IMR-90 (cell line): ENCODE measurements at regions not wholly inside any gene's neighbourhood (a gene's known extent, or its start where the extent isn't known, plus 50 kb on each side); places are given as distances from the start of the nearest gene placed in this dataset.

ENCODE experiments used
- ATAC-seq: fragments of 200-7000 bp; cut with Tn5 transposase; 2 replicates; pipeline ENCODE4 v1.9.1; 2020; ENCODE audit warnings: low read depth, mild to moderate bottlenecking, moderate library complexity
- BruUV-seq: library from RNA; stranded (reverse); fragments of 400-500 nt; replicated peaks from 2 replicates; lab custom pipeline; 2021; lab: Mats Ljungman, UMichigan
- CTCF ChIA-PET: fragments of 300-600 bp; formaldehyde crosslinking; extraction: SDS; loops from one replicate; lab custom pipeline; 2021; ENCODE audit warnings: antibody characterized with exemption; lab: Yijun Ruan, JAX
- POLR2A ChIA-PET: fragments of 300-600 bp; sonication (Branson Sonifier 250); formaldehyde crosslinking; loops from one replicate; lab custom pipeline; 2022; ENCODE audit warnings: antibody characterized with exemption; ENCODE audit not compliant: unreplicated experiment; lab: Charles Lee
- DNase-seq: peaks from one replicate; pipeline ENCODE4 v3.0.0; 2013
- H2AFZ ChIP-seq: replicated peaks from 2 replicates; pipeline ENCODE3; 2013; ENCODE audit warnings: low read length, mild to moderate bottlenecking; ENCODE audit not compliant: poor library complexity
- H2AK5ac ChIP-seq: 2 replicates; pipeline ENCODE4 v1.6.1; 2013; ENCODE audit warnings: low read depth, low read length, inconsistent platforms
- H2AK9ac ChIP-seq: replicated peaks from 2 replicates; pipeline ENCODE3; 2013; ENCODE audit warnings: mild to moderate bottlenecking, low read depth, low read length, moderate library complexity; ENCODE audit not compliant: poor library complexity
- H2BK120ac ChIP-seq: 2 replicates; pipeline ENCODE4 v1.6.1; 2013; ENCODE audit warnings: low read depth, low read length, inconsistent platforms
- H2BK15ac ChIP-seq: 3 replicates; pipeline ENCODE4 v1.6.1; 2013; ENCODE audit warnings: low read depth, low read length, inconsistent platforms
- H2BK20ac ChIP-seq: 2 replicates; pipeline ENCODE4 v1.6.1; 2013; ENCODE audit warnings: low read depth, mild to moderate bottlenecking, inconsistent platforms, low read length, moderate library complexity
- H2BK5ac ChIP-seq: 2 replicates; pipeline ENCODE4 v1.6.1; 2013; ENCODE audit warnings: mild to moderate bottlenecking, low read depth, low read length, inconsistent platforms; ENCODE audit not compliant: poor library complexity, severe bottlenecking
- H3K14ac ChIP-seq: replicated peaks from 2 replicates; pipeline ENCODE4 v1.6.1; 2013; ENCODE audit warnings: low read depth, low read length, inconsistent platforms
- H3K18ac ChIP-seq: 2 replicates; pipeline ENCODE4 v1.6.1; 2013; ENCODE audit warnings: low read depth, low read length, control low read depth
- H3K23ac ChIP-seq: 2 replicates; pipeline ENCODE4 v1.6.1; 2013; ENCODE audit warnings: low read depth, low read length, inconsistent platforms
- H3K27ac ChIP-seq: 2 replicates; pipeline ENCODE4 v1.5.1; 2013; ENCODE audit warnings: mild to moderate bottlenecking, control low read depth, low read length; ENCODE audit not compliant: insufficient read depth
- H3K27me3 ChIP-seq: 2 replicates; pipeline ENCODE4 v1.6.1; 2013; ENCODE audit warnings: low read length; ENCODE audit not compliant: control insufficient read depth, insufficient read depth
- H3K36me3 ChIP-seq: 2 replicates; pipeline ENCODE4 v1.6.1; 2013; ENCODE audit warnings: low read length, mixed read lengths; ENCODE audit not compliant: control insufficient read depth, insufficient read depth
- H3K4ac ChIP-seq: 2 replicates; pipeline ENCODE4 v1.6.1; 2013; ENCODE audit warnings: low read depth, low read length, inconsistent platforms
- H3K4me1 ChIP-seq: 2 replicates; pipeline ENCODE4 v1.6.1; 2013; ENCODE audit warnings: low read length, mixed read lengths; ENCODE audit not compliant: control insufficient read depth, insufficient read depth
- H3K4me2 ChIP-seq: 2 replicates; pipeline ENCODE4 v1.6.1; 2013; ENCODE audit warnings: low read depth, mild to moderate bottlenecking, control low read depth, low read length, moderate library complexity
- H3K4me3 ChIP-seq: 2 replicates; pipeline ENCODE4 v1.5.1; 2013; ENCODE audit warnings: low read depth, mild to moderate bottlenecking, control low read depth, low read length, moderate library complexity; ENCODE audit not compliant: insufficient read depth
- H3K56ac ChIP-seq: 2 replicates; pipeline ENCODE4 v1.6.1; 2013; ENCODE audit warnings: low read length, inconsistent platforms; ENCODE audit not compliant: insufficient read depth; ENCODE audit errors: extremely low read depth
- H3K79me1 ChIP-seq, 2 experiments: 2 replicates each; pipeline ENCODE4 v1.6.1; 2013; ENCODE audit warnings: low read length in 2 of 2, inconsistent platforms in 1 of 2, low read depth in 1 of 2
- H3K9ac ChIP-seq: 2 replicates; pipeline ENCODE4 v1.6.1; 2013; ENCODE audit warnings: low read depth, low read length, control low read depth
- H3K9me1 ChIP-seq: 2 replicates; pipeline ENCODE4 v1.6.1; 2013; ENCODE audit warnings: low read length, inconsistent platforms; ENCODE audit not compliant: insufficient read depth
- H3K9me3 ChIP-seq: 2 replicates; pipeline ENCODE4 v1.6.1; 2013; ENCODE audit warnings: low read length; ENCODE audit not compliant: control insufficient read depth, insufficient read depth
- H4K20me1 ChIP-seq: 2 replicates; pipeline ENCODE4 v1.6.1; 2013; ENCODE audit warnings: low read length, inconsistent platforms; ENCODE audit not compliant: insufficient read depth
- H4K5ac ChIP-seq: 2 replicates; pipeline ENCODE4 v1.6.1; 2013; ENCODE audit warnings: mild to moderate bottlenecking, low read depth, low read length, control low read depth
- H4K8ac ChIP-seq, 2 experiments: 2 replicates each; pipeline ENCODE4 v1.6.1; 2013; ENCODE audit warnings: low read depth in 2 of 2, low read length in 2 of 2, control low read depth in 1 of 2, inconsistent platforms in 1 of 2
- H4K91ac ChIP-seq: 2 replicates; pipeline ENCODE4 v1.6.1; 2013; ENCODE audit warnings: low read depth, low read length, inconsistent platforms; ENCODE audit not compliant: insufficient read depth
- BHLHE40 ChIP-seq: fragments of 150-350 bp; IDR thresholded peaks from 2 replicates; pipeline ENCODE4 v1.6.1; 2016; ENCODE audit warnings: mild to moderate bottlenecking, low read depth, low read length
- CEBPB ChIP-seq: IDR thresholded peaks from 2 replicates; pipeline ENCODE4 v1.6.1; 2012; ENCODE audit warnings: low read depth, low read length, improper control_type of control experiment
- CHD1 ChIP-seq: IDR thresholded peaks from 2 replicates; pipeline ENCODE4 v1.6.1; 2012; ENCODE audit warnings: low read depth, low read length, improper control_type of control experiment
- FOS ChIP-seq: fragments of 150-350 bp; IDR thresholded peaks from 2 replicates; pipeline ENCODE4 v1.6.1; 2016; ENCODE audit warnings: low read depth, low read length
- MAFK ChIP-seq: IDR thresholded peaks from 2 replicates; pipeline ENCODE4 v1.6.1; 2012; ENCODE audit warnings: low read depth, low read length, improper control_type of control experiment
- MAZ ChIP-seq: IDR thresholded peaks from 2 replicates; pipeline ENCODE4 v1.6.1; 2012; ENCODE audit warnings: low read depth, mild to moderate bottlenecking, low read length, improper control_type of control experiment, moderate library complexity, borderline replicate concordance
- MXI1 ChIP-seq: IDR thresholded peaks from 2 replicates; pipeline ENCODE4 v1.6.1; 2012; ENCODE audit warnings: low read depth, mild to moderate bottlenecking, low read length, moderate library complexity, borderline replicate concordance
- NFE2L2 ChIP-seq: fragments of 150-350 bp; IDR thresholded peaks from 2 replicates; pipeline ENCODE4 v1.6.1; 2016; ENCODE audit warnings: low read depth, mild to moderate bottlenecking, low read length
- RAD21 ChIP-seq: IDR thresholded peaks from 2 replicates; pipeline ENCODE4 v1.6.1; 2012; ENCODE audit warnings: low read length, improper control_type of control experiment
- RFX5 ChIP-seq: IDR thresholded peaks from 2 replicates; pipeline ENCODE4 v1.8.0; 2012; ENCODE audit warnings: low read depth, mild to moderate bottlenecking, low read length, moderate library complexity
- SMC3 ChIP-seq: fragments of 150-350 bp; IDR thresholded peaks from 2 replicates; pipeline ENCODE4 v1.6.1; 2016; ENCODE audit warnings: low read depth, mild to moderate bottlenecking, antibody characterized with exemption, low read length, moderate library complexity
- WGBS, 2 experiments: methylation state at CpG; one replicate each; pipeline versions ENCODE4 v1.1.5 to v1.1.7; 2013; ENCODE audit warnings: missing lambda C conversion rate in 2 of 2; ENCODE audit not compliant: insufficient read length in 1 of 2; ENCODE audit errors: extremely low coverage in 2 of 2; 5-methylcytosine and 5-hydroxymethylcytosine counted together
- dilution Hi-C: fragments of 300-500 bp; cut with HindIII; formaldehyde crosslinking; loops from one replicate; pipeline ENCODE4 v1.14.3; 2018; ENCODE audit warnings: low sequenced_read_pairs; ENCODE audit not compliant: unreplicated experiment
- in situ Hi-C: fragments of 300-500 bp; cut with MboI; formaldehyde crosslinking; loops from 3 replicates; pipeline ENCODE4 v1.14.3; 2019; ENCODE audit warnings: low sequenced_read_pairs, inconsistent platforms, mixed read lengths
- intact Hi-C: fragments of 100-400 bp; cut with micrococcal nuclease; formaldehyde crosslinking; loops from 2 replicates; pipeline ENCODE4 v1.10.0; 2022
- TF ChIP-seq, protein P1 (sequence below): fragments of 150-350 bp; IDR thresholded peaks from 2 replicates; pipeline ENCODE4 v1.6.1; 2017; ENCODE audit warnings: mild to moderate bottlenecking, antibody characterized with exemption, low read length, low read depth
- TF ChIP-seq, protein P2 (sequence below): conservative IDR thresholded peaks from 2 replicates; pipeline ENCODE4 v1.5.1; 2012; ENCODE audit warnings: mild to moderate bottlenecking, low read depth, low read length, improper control_type of control experiment
- TF ChIP-seq, protein P3 (sequence below): fragments of 150-350 bp; IDR thresholded peaks from 2 replicates; pipeline ENCODE4 v1.6.1; 2016; ENCODE audit warnings: low read depth, mild to moderate bottlenecking, low read length, moderate library complexity, borderline replicate concordance

DNA sequence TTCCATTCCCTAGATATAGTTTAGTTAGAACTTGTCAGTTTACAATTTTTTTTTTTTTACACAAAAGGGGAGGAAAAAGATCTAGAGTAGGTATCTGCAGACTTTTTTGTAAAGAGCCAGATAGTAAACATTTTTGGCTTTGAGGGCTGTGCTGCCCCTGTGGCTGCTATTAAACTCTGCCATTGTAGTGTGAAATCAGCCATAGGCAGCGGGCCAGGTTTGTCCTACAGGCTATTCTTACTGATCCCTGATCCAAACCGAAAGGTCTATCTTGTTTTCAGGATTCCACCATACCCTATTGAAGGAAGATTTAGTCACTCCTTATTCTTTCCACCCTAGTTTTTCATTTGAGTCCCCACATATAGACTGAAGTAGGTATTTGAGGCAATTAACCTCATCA lies 203.4 kb downstream of the RND3 start:
- DNase-seq: no peak
- H3K79me1 ChIP-seq: no peaks in the 10 kb centered on the region
- H2AK5ac ChIP-seq: no peak overlapping the region
- no peak overlapping the region for H3K18ac ChIP-seq
- WGBS, 2 experiments: no CpG with 5 or more reads among the region's 2 CpGs
- in situ Hi-C loops: no loop called here
- H3K4ac ChIP-seq: no peak overlapping the region
- H3K14ac ChIP-seq: no peak overlapping the region
- no peak overlapping the region for H3K56ac ChIP-seq
- H2BK5ac ChIP-seq: no peak overlapping the region
- CTCF ChIA-PET: no interaction called here
- intact Hi-C loops: loop anchor here (5.0 kb wide), 1 partner anchor 183 kb away; no protein-coding TSS in a partner anchor
- H3K23ac ChIP-seq: no peak overlapping the region
- H3K9me1 ChIP-seq: no peaks in the 10 kb centered on the region
- TF ChIP-seq RAD21 (no peak), NFE2L2 (no peak), FOS (no peak), RFX5 (no peak), MAFK (no peak), CEBPB (no peak), BHLHE40 (no peak), MXI1 (no peak), SMC3 (no peak), MAZ (no peak), CHD1 (no peak)
- TF ChIP-seq, protein P1, sequence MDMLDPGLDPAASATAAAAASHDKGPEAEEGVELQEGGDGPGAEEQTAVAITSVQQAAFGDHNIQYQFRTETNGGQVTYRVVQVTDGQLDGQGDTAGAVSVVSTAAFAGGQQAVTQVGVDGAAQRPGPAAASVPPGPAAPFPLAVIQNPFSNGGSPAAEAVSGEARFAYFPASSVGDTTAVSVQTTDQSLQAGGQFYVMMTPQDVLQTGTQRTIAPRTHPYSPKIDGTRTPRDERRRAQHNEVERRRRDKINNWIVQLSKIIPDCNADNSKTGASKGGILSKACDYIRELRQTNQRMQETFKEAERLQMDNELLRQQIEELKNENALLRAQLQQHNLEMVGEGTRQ: no peak
- TF ChIP-seq, protein P2, sequence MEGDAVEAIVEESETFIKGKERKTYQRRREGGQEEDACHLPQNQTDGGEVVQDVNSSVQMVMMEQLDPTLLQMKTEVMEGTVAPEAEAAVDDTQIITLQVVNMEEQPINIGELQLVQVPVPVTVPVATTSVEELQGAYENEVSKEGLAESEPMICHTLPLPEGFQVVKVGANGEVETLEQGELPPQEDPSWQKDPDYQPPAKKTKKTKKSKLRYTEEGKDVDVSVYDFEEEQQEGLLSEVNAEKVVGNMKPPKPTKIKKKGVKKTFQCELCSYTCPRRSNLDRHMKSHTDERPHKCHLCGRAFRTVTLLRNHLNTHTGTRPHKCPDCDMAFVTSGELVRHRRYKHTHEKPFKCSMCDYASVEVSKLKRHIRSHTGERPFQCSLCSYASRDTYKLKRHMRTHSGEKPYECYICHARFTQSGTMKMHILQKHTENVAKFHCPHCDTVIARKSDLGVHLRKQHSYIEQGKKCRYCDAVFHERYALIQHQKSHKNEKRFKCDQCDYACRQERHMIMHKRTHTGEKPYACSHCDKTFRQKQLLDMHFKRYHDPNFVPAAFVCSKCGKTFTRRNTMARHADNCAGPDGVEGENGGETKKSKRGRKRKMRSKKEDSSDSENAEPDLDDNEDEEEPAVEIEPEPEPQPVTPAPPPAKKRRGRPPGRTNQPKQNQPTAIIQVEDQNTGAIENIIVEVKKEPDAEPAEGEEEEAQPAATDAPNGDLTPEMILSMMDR: no peak
- TF ChIP-seq, protein P3, sequence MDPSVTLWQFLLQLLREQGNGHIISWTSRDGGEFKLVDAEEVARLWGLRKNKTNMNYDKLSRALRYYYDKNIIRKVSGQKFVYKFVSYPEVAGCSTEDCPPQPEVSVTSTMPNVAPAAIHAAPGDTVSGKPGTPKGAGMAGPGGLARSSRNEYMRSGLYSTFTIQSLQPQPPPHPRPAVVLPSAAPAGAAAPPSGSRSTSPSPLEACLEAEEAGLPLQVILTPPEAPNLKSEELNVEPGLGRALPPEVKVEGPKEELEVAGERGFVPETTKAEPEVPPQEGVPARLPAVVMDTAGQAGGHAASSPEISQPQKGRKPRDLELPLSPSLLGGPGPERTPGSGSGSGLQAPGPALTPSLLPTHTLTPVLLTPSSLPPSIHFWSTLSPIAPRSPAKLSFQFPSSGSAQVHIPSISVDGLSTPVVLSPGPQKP: no peak
- H3K27me3 ChIP-seq: no peaks in the 10 kb centered on the region
- no peak overlapping the region for H3K4me3 ChIP-seq
- no peak overlapping the region for H2AK9ac ChIP-seq
- no peak overlapping the region for H4K91ac ChIP-seq
- dilution Hi-C loops: no loop called here
- no peak overlapping the region for H2BK120ac ChIP-seq
- no peaks in the 10 kb centered on the region for H3K9me3 ChIP-seq
- no TSS peak for BruUV-seq
- no peak overlapping the region for H3K27ac ChIP-seq
- H2BK20ac ChIP-seq: no peak overlapping the region
- POLR2A ChIA-PET: no interaction called here
- H4K8ac ChIP-seq: no peak overlapping the region
- no peaks in the 10 kb centered on the region for H3K36me3 ChIP-seq
- no peak overlapping the region for H2AFZ ChIP-seq
- no peaks in the 10 kb centered on the region for H4K20me1 ChIP-seq
- H3K4me2 ChIP-seq: no peak overlapping the region
- H3K4me1 ChIP-seq: peaks cover 4% of the 10 kb centered on the region
- no peak overlapping the region for H4K5ac ChIP-seq
- H2BK15ac ChIP-seq: no peak overlapping the region
- no peak for ATAC-seq
- no peak overlapping the region for H3K9ac ChIP-seq
